Nephron (organoid): ENCODE measurements at regions not wholly inside any gene's neighbourhood (a gene's known extent, or its start where the extent isn't known, plus 50 kb on each side); places are given as distances from the start of the nearest gene placed in this dataset.
"Not testable (repeated sequence)": the region's sequence is repeated elsewhere in the genome, so short reads cannot be mapped to it uniquely, and the experiment has no call there.

Source experiments
- H3K27ac Mint-ChIP-seq, 3 experiments: 2 replicates each; pipeline ENCODE4 v1.8.0; 2020; ENCODE audit warnings: mixed read lengths in 3 of 3, mild to moderate bottlenecking in 2 of 3, moderate library complexity in 1 of 3
- H3K27me3 Mint-ChIP-seq: 2 replicates; pipeline ENCODE4 v1.8.0; 2021; ENCODE audit warnings: low read depth, mild to moderate bottlenecking, moderate library complexity, mixed read lengths
- H3K36me3 Mint-ChIP-seq: 2 replicates; pipeline ENCODE4 v1.8.0; 2020; ENCODE audit warnings: low read depth, mixed read lengths
- H3K4me1 Mint-ChIP-seq: 2 replicates; pipeline ENCODE4 v1.8.0; 2020; ENCODE audit warnings: mixed read lengths
- H3K4me3 Mint-ChIP-seq, 3 experiments: 2 replicates each; pipeline ENCODE4 v1.8.0; 2020; ENCODE audit warnings: mild to moderate bottlenecking in 3 of 3, mixed read lengths in 3 of 3, moderate library complexity in 2 of 3
- H3K9me3 Mint-ChIP-seq: 2 replicates; pipeline ENCODE4 v1.8.0; 2020; ENCODE audit warnings: mixed read lengths
- TF ChIP-seq, protein P1 (sequence below), 3 experiments: fragments of 200-600 bp; sonication (generic); IDR thresholded peaks; one replicate each; pipeline ENCODE4 v1.5.0; 2021; ENCODE audit warnings: antibody characterized with exemption in 3 of 3; ENCODE audit not compliant: unreplicated experiment in 3 of 3

DNA sequence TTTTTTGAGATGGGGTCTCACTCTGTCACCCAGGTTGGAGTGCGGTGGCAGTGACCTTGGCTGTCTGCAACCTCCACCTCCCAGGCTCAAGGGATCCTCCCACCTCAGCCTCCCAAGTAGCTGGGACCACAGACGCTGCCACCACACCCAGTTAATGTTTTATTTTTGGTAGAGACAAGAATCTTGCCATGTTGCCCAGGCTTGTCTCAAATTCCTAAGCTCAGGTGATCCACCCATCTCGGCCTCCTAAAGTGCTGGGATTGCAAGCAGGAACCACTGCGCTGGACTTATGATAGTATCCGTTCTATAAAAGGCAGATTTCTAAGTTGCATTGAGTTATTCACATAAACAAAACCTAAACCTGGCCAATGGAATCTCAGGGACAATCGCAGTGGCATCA is 321.1 kb upstream of the PRICKLE1 start:
- Mint-ChIP-seq H3K36me3 (no peaks in the 10 kb centered on the region), H3K9me3 (peaks cover 23% of the 10 kb centered on the region), H3K27me3 (no peaks in the 10 kb centered on the region), H3K4me3 (no peak overlapping the region), H3K4me1 (peaks cover 2% of the 10 kb centered on the region), H3K27ac (peak overlapping the region in 1 of 3 experiments; percentile 25)
- TF ChIP-seq, protein P1, sequence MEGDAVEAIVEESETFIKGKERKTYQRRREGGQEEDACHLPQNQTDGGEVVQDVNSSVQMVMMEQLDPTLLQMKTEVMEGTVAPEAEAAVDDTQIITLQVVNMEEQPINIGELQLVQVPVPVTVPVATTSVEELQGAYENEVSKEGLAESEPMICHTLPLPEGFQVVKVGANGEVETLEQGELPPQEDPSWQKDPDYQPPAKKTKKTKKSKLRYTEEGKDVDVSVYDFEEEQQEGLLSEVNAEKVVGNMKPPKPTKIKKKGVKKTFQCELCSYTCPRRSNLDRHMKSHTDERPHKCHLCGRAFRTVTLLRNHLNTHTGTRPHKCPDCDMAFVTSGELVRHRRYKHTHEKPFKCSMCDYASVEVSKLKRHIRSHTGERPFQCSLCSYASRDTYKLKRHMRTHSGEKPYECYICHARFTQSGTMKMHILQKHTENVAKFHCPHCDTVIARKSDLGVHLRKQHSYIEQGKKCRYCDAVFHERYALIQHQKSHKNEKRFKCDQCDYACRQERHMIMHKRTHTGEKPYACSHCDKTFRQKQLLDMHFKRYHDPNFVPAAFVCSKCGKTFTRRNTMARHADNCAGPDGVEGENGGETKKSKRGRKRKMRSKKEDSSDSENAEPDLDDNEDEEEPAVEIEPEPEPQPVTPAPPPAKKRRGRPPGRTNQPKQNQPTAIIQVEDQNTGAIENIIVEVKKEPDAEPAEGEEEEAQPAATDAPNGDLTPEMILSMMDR (IDR thresholded peaks at IDR 0.05; ENCODE audit: unreplicated experiment in 3 of 3) = no peak

DNA sequence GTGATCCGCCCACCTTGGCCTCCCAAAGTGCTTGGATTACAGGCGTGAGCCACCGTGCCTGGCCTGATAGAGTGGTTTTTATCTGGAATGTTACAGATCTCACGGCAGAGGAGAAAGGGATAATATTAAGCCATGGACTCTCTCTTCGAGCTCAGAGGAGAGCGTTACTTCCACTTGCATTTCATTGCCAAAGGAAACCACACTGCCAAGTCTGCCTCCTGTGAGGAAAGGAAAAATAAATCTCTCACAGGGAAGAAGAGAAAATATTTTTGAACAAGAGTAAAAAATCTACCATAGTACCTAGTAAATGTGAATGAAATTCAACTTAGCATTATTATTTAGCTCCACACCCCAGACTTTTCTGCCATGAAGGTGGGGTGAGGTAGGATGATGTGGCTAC is 319.2 kb upstream of the PRICKLE1 start:
- peaks cover 23% of the 10 kb centered on the region for H3K9me3 Mint-ChIP-seq
- H3K36me3 Mint-ChIP-seq = no peaks in the 10 kb centered on the region
- no peaks in the 10 kb centered on the region for H3K27me3 Mint-ChIP-seq
- H3K27ac Mint-ChIP-seq = peak overlapping the region in 1 of 3 experiments; percentile 14
- TF ChIP-seq, protein P1 (IDR thresholded peaks at IDR 0.05; ENCODE audit: unreplicated experiment in 3 of 3) = no peak
- H3K4me1 Mint-ChIP-seq = peaks cover 14% of the 10 kb centered on the region
- H3K4me3 Mint-ChIP-seq = no peak overlapping the region

DNA sequence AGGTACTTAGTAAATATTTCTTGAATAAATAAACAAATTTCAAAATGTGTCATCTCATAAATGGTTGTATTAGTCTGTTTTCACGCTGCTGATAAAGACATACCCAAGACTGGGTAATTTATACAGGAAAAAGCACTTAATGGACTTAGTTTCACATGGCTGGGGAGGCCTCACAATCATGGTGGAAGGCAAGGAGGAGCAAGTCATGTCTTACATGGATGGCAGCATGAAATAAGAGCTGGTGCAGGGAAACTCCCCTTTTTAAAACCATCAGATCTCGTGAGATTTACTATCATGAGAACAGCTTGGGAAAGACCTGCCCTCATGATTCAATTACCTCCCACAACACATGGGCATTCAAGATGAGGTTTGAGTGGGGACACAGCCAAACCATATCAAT is 317.3 kb upstream of the PRICKLE1 start:
- Mint-ChIP-seq H3K4me1 (peaks cover 15% of the 10 kb centered on the region), H3K9me3 (peaks cover 18% of the 10 kb centered on the region)
- not testable (repeated sequence) for H3K27me3 Mint-ChIP-seq, H3K27ac Mint-ChIP-seq, H3K4me3 Mint-ChIP-seq, H3K36me3 Mint-ChIP-seq

DNA sequence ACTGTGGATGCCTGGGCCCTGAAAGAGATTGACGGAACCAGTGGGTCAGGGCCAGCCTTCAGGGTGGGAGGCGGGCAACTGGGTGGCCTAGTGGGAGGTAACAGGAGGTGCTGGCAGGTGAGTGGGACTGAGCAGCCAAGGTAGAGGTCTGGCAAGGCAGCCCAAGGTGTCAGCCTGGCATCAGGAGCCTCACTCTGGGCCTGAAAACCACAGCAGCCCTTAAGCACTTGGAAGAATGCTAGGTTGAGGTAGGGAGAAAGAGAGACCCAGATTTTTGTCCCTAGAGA is 315.8 kb upstream of the PRICKLE1 start:
- Mint-ChIP-seq H3K4me3 (no peak overlapping the region), H3K9me3 (peaks cover 12% of the 10 kb centered on the region), H3K4me1 (peaks cover 15% of the 10 kb centered on the region), H3K27ac (peak overlapping the region in 1 of 3 experiments; percentile 58), H3K27me3 (no peaks in the 10 kb centered on the region), H3K36me3 (no peaks in the 10 kb centered on the region)
- TF ChIP-seq, protein P1 (IDR thresholded peaks at IDR 0.05; ENCODE audit: unreplicated experiment in 3 of 3) = no peak

DNA sequence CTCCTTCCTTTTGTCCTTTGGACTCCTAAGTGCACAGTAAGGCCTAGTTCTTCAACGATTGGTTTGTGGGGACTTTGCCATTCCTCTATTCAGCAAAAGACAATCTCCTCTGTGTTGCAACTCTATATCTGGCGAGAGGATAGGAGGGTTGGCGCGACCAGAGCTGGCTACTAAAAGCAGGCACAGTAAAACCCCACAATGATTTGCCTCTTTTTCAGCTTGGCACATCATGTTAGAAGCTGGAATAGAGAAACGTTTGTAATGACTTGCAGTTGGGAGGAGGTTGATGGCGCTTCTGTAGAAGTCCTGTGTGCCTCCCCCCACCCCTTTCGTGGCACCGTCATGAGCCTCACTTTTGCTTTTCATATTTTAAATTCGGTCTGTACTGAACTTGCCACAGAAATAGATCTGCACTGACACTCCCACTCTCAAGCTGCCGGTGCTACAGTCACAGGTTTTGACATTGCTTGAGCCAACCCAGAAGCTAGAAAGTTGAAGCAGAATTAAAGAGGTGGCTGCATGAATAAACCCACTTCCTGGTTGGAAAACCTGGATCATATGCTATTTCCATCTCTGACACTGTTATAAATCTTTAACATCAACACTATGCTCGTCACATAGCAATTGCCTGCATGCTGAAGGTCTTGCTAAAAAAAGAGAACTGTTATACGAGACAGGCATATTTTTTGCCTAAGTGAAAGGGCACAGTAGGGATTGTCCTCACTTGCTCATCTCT is 315.3 kb upstream of the PRICKLE1 start:
- Mint-ChIP-seq H3K27me3 (no peaks in the 10 kb centered on the region), H3K36me3 (no peaks in the 10 kb centered on the region), H3K27ac (peak overlapping the region in 1 of 3 experiments; percentile 58), H3K4me1 (peaks cover 15% of the 10 kb centered on the region), H3K4me3 (no peak overlapping the region), H3K9me3 (peaks cover 12% of the 10 kb centered on the region)
- TF ChIP-seq, protein P1 (IDR thresholded peaks at IDR 0.05; ENCODE audit: unreplicated experiment in 3 of 3) = no peak

DNA sequence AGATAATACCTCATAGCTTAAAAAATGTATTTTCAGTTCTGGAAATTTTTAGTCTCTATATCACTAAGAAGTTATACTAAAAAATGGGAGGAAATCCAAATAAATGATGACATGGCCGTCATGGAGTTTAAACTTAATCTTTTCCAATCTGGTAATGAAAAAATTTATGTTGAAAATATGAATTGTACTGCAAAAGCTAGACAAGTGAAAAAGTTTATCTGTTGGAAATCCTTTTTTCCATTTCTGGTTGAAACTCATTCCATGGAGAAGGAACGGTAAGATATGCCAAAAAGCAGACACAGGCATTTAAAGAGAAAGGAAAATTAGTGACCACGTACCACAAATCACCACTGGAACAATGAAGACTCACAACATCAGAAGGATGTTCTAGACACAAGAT is 314.2 kb upstream of the PRICKLE1 start:
- TF ChIP-seq, protein P1 (IDR thresholded peaks at IDR 0.05; ENCODE audit: unreplicated experiment in 3 of 3) = no peak
- H3K4me1 Mint-ChIP-seq = peaks cover 15% of the 10 kb centered on the region
- H3K36me3 Mint-ChIP-seq = no peaks in the 10 kb centered on the region
- H3K4me3 Mint-ChIP-seq = no peak overlapping the region
- no peaks in the 10 kb centered on the region for H3K27me3 Mint-ChIP-seq
- peak overlapping the region in 2 of 3 experiments; percentile 15 to 58 for H3K27ac Mint-ChIP-seq
- H3K9me3 Mint-ChIP-seq = peaks cover 13% of the 10 kb centered on the region
